Right lobe of liver (tissue), 6 donors: ENCODE measurements at regions not wholly inside any gene's neighbourhood (a gene's known extent, or its start where the extent isn't known, plus 50 kb on each side); places are given as distances from the start of the nearest gene placed in this dataset.

Source experiments
- ATAC-seq, 4 donors: fragments of 200-7000 bp; cut with Tn5 transposase; one replicate each; pipeline ENCODE4 v1.9.1; 2020; ENCODE audit warnings: mild to moderate bottlenecking in 4 of 4, moderate library complexity in 4 of 4
- DNase-seq, 3 donors: peaks; one replicate each; pipeline ENCODE4 v3.0.0-alpha.2; 2020
- H3K27ac ChIP-seq, 3 donors: fragments of 200-600 bp; one replicate each; pipeline ENCODE4 v1.8.0; 2022
- H3K27me3 ChIP-seq, 2 donors: fragments of 200-600 bp; one replicate each; pipeline ENCODE4 v1.8.0; 2022
- H3K36me3 ChIP-seq, 4 donors: fragments of 200-600 bp; sonication (generic) in 1 of 4; one replicate each; pipeline versions ENCODE4 v1.5.1 to v1.8.0; 2017 to 2022; ENCODE audit warnings: control low read depth in 1 of 4
- H3K4me1 ChIP-seq, 4 donors: fragments of 200-600 bp; sonication (generic) in 1 of 4; one replicate each; pipeline versions ENCODE4 v1.5.1 to v1.8.0; 2017 to 2022; ENCODE audit warnings: control low read depth in 1 of 4
- H3K4me3 ChIP-seq, 3 donors: fragments of 200-600 bp; one replicate each; pipeline ENCODE4 v1.8.0; 2022
- H3K9me3 ChIP-seq, 4 donors: fragments of 200-600 bp; sonication (generic) in 1 of 4; one replicate each; pipeline versions ENCODE4 v1.5.1 to v1.8.0; 2017 to 2022; ENCODE audit warnings: control low read depth in 1 of 4
- POLR2A ChIP-seq: fragments of 450-650 bp; IDR thresholded peaks from one replicate; pipeline ENCODE4 v1.6.1; 2017; ENCODE audit warnings: antibody characterized with exemption, mild to moderate bottlenecking
- WGBS: methylation state at CpG from one replicate; pipeline ENCODE4 v1.1.6; 2018; ENCODE audit warnings: low coverage, low lambda C conversion rate; ENCODE audit not compliant: insufficient coverage; ENCODE audit errors: missing lambda C conversion rate; 5-methylcytosine and 5-hydroxymethylcytosine counted together
- intact Hi-C, 2 donors: fragments of 100-400 bp; cut with DNase I; formaldehyde crosslinking; loops; one replicate each; pipeline versions ENCODE4 v1.11.2 to v1.14.1; 2022
- TF ChIP-seq, protein P1 (sequence below), 4 donors: fragments of 200-600 bp in 3 of 4; fragments of 450-650 bp in 1 of 4; IDR thresholded peaks; one replicate each; pipeline versions ENCODE4 v1.5.1 to v1.8.0; 2016 to 2022; ENCODE audit warnings: antibody characterized with exemption in 4 of 4, mild to moderate bottlenecking in 2 of 4
- donor health status: DM: no; HTN: yes; CAD: no.
- donor health status: DM: no; HTN: no; CAD: no.
- donor health status: DM: no; HTN: no; CAD: no.
- donor health status: DM: no; HTN: yes; CAD: no.
- donor health status: DM: no; HTN: yes; CAD: no.

DNA sequence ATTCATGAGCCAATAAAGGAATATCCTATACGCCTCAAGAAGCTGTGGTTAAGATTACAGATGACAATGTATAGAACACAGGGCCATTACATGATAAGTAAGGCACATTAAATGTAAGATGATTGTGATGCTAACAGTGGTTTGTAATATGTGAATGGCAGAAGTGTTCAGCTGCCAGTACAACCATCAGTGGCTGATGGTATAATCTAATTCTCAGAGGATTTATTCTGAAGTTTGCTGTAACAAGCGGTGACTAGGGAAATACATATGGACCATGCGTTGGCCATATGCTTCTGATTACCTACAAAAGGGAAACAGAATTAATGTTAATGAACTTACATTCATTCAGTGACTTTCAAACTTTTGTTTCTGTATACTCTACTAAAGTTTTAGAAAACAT is 750.8 kb upstream of the KLHL29 start:
- H3K4me3 ChIP-seq = no peak overlapping the region
- no peak for TF ChIP-seq POLR2A
- TF ChIP-seq, protein P1, sequence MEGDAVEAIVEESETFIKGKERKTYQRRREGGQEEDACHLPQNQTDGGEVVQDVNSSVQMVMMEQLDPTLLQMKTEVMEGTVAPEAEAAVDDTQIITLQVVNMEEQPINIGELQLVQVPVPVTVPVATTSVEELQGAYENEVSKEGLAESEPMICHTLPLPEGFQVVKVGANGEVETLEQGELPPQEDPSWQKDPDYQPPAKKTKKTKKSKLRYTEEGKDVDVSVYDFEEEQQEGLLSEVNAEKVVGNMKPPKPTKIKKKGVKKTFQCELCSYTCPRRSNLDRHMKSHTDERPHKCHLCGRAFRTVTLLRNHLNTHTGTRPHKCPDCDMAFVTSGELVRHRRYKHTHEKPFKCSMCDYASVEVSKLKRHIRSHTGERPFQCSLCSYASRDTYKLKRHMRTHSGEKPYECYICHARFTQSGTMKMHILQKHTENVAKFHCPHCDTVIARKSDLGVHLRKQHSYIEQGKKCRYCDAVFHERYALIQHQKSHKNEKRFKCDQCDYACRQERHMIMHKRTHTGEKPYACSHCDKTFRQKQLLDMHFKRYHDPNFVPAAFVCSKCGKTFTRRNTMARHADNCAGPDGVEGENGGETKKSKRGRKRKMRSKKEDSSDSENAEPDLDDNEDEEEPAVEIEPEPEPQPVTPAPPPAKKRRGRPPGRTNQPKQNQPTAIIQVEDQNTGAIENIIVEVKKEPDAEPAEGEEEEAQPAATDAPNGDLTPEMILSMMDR (IDR thresholded peaks at IDR 0.05) = no peak
- no peaks in the 10 kb centered on the region for H3K36me3 ChIP-seq
- no peaks in the 10 kb centered on the region for H3K27me3 ChIP-seq
- H3K27ac ChIP-seq = no peak overlapping the region
- H3K4me1 ChIP-seq = no peaks in the 10 kb centered on the region
- intact Hi-C loops = no loop called here
- no peak for DNase-seq
- ATAC-seq = no peak
- WGBS = 75% methylated on average over 3 of the region's 3 CpGs
- H3K9me3 ChIP-seq = no peaks in the 10 kb centered on the region

DNA sequence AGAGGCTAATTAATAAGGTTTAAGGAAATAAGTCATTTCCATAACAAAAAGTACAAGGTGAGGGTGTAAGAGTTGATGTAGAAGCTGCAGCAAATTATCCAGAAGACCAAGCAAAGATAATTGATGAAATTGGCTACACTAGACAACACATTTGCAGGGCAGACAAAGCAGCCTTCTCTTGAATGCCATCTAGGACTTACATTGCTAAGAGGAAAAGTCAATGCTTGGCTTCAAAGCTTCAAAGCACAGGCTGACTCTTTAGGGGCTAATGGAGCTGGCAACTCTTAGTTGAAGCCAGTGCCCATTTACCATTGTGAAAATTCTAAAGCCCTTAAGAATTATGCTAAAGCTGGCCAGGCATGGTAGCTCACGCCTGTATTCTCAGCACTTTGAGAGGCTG is 728.6 kb upstream of the KLHL29 start:
- 20% methylated on average over 1 of the region's 1 CpG for WGBS
- Histone ChIP-seq H3K27ac (no peak overlapping the region), H3K36me3 (no peaks in the 10 kb centered on the region), H3K4me1 (no peaks in the 10 kb centered on the region), H3K9me3 (no peaks in the 10 kb centered on the region), H3K4me3 (no peak overlapping the region), H3K27me3 (no peaks in the 10 kb centered on the region)
- TF ChIP-seq, protein P1 (IDR thresholded peaks at IDR 0.05) = no peak
- TF ChIP-seq POLR2A = no peak
- ATAC-seq = no peak
- intact Hi-C loops = no loop called here
- DNase-seq = no peak

DNA sequence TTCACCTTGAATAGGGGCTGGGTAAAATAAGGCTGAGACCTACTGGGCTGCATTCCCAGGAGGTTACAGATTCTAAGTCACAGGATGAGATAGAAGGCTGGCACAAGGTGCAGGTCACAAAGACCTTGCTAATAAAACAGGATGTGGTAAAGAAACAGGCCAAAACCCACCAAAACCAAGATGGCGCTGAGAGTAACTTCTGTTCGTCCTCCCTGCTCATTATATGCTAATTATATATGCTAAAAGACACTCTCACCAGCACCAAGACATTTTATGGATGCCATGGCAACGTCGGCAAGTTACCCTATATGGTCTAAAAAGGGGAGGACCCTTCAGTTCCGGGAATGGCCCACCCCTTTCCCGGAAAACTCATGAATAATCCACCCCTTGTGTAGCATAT is 711.5 kb upstream of the KLHL29 start:
- H3K27ac ChIP-seq = no peak overlapping the region
- DNase-seq (no peak), ATAC-seq (no peak)
- no peak overlapping the region for H3K4me3 ChIP-seq
- H3K36me3 ChIP-seq = no peaks in the 10 kb centered on the region
- H3K27me3 ChIP-seq = no peaks in the 10 kb centered on the region
- TF ChIP-seq POLR2A = no peak
- TF ChIP-seq, protein P1 (IDR thresholded peaks at IDR 0.05) = no peak
- no peaks in the 10 kb centered on the region for H3K4me1 ChIP-seq
- H3K9me3 ChIP-seq = no peaks in the 10 kb centered on the region
- intact Hi-C loops = no loop called here
- 57% methylated on average over 6 of the region's 6 CpGs for WGBS

DNA sequence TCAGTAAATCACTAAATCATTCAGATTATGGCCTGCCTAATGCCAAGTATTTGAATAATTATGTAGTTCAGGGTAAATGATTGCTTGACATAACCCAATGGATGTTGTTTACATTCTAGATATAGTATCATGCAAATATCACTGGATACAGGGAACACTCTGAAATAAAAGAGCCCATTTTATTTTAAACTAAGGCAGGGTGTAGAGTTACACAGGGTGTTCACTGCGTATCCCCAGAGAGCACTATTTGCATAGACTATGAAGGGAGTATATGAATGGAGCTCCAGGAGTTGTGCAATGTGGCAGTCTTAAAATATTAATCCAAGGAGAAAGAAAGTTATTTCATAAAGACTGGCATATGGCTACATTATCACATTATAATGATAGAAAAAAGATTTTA is 701.1 kb upstream of the KLHL29 start:
- no peak for DNase-seq
- intact Hi-C loops = no loop called here
- H3K27ac ChIP-seq = no peak overlapping the region
- H3K4me3 ChIP-seq = no peak overlapping the region
- 54% methylated on average over 1 of the region's 1 CpG for WGBS
- no peak for ATAC-seq
- no peak for TF ChIP-seq POLR2A
- TF ChIP-seq, protein P1 (IDR thresholded peaks at IDR 0.05) = no peak
- H3K27me3 ChIP-seq = no peaks in the 10 kb centered on the region
- no peaks in the 10 kb centered on the region for H3K4me1 ChIP-seq
- no peaks in the 10 kb centered on the region for H3K9me3 ChIP-seq
- no peaks in the 10 kb centered on the region for H3K36me3 ChIP-seq

DNA sequence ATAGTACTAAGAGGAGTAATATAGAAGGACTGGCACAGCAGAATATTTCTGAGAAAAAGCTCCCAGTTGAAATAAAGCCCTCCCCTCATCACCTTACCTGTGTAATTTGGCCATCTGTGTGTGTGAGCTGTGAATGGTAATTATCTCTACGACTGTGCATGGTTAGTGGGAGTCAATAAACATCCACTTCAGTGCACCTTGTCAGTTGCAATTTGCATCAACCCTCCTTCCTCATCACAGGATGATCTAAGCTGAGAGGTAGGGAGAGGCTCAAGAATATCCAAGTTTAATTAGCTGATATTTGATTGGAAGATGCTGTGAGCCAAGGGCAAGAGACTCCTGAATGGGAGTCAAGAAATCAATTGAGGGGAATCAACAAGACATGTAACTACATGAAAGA is 694.9 kb upstream of the KLHL29 start:
- TF ChIP-seq POLR2A = no peak
- TF ChIP-seq, protein P1 (IDR thresholded peaks at IDR 0.05) = no peak
- Histone ChIP-seq H3K36me3 (no peaks in the 10 kb centered on the region), H3K4me1 (no peaks in the 10 kb centered on the region), H3K9me3 (no peaks in the 10 kb centered on the region), H3K4me3 (no peak overlapping the region), H3K27ac (no peak overlapping the region), H3K27me3 (no peaks in the 10 kb centered on the region)
- DNase-seq = no peak
- 88% methylated on average over 1 of the region's 1 CpG for WGBS
- intact Hi-C loops = no loop called here
- no peak for ATAC-seq
